LNCaP clone FGC (cell line): ENCODE measurements at regions not wholly inside any gene's neighbourhood (a gene's known extent, or its start where the extent isn't known, plus 50 kb on each side); places are given as distances from the start of the nearest gene placed in this dataset.
"Not testable (repeated sequence)": the region's sequence is repeated elsewhere in the genome, so short reads cannot be mapped to it uniquely, and the experiment has no call there.

Source experiments
- DNase-seq: peaks from one replicate; pipeline ENCODE4 v3.0.0-alpha.2; 2011; ENCODE audit warnings: low read depth
- H3K4me3 ChIP-seq: 2 replicates; pipeline ENCODE4 v1.5.1; 2011; ENCODE audit warnings: mild to moderate bottlenecking, low read depth, low read length, control low read depth
- TF ChIP-seq, protein P1 (sequence below): IDR thresholded peaks from 2 replicates; pipeline ENCODE4 v1.5.1; 2012; ENCODE audit warnings: mild to moderate bottlenecking; ENCODE audit not compliant: control insufficient read depth, insufficient read depth; ENCODE audit errors: extremely low read depth

- TF ChIP-seq, protein P1, sequence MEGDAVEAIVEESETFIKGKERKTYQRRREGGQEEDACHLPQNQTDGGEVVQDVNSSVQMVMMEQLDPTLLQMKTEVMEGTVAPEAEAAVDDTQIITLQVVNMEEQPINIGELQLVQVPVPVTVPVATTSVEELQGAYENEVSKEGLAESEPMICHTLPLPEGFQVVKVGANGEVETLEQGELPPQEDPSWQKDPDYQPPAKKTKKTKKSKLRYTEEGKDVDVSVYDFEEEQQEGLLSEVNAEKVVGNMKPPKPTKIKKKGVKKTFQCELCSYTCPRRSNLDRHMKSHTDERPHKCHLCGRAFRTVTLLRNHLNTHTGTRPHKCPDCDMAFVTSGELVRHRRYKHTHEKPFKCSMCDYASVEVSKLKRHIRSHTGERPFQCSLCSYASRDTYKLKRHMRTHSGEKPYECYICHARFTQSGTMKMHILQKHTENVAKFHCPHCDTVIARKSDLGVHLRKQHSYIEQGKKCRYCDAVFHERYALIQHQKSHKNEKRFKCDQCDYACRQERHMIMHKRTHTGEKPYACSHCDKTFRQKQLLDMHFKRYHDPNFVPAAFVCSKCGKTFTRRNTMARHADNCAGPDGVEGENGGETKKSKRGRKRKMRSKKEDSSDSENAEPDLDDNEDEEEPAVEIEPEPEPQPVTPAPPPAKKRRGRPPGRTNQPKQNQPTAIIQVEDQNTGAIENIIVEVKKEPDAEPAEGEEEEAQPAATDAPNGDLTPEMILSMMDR, result no peak
- no peak for DNase-seq
- H3K4me3 ChIP-seq, result no peak overlapping the region
These were observed 168.5 kb upstream of the ZNF804B start for GRCh38 chr7:88590963-88591362.

DNA sequence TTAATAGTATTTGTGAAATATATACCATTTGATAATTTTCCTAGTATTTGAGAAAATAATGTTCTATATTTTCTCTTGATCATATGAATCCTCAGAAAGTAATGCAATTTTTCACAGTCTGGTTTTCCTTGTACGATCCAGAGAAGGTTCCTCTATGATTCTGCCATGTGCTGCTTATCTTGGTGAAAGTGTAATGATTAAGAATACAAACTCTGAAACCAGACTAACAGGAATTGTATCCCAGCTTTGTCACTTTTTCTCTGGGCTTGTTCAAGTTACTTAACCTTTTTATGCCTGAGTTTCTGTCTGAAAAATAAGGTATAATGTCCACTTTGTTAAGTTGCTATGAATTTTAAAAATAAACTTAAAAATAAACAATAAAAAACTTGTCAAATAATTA, 169.6 kb upstream of the ZNF804B start:
- H3K4me3 ChIP-seq, result no peak overlapping the region
- DNase-seq, result no peak
- TF ChIP-seq, protein P1, result no peak

DNA sequence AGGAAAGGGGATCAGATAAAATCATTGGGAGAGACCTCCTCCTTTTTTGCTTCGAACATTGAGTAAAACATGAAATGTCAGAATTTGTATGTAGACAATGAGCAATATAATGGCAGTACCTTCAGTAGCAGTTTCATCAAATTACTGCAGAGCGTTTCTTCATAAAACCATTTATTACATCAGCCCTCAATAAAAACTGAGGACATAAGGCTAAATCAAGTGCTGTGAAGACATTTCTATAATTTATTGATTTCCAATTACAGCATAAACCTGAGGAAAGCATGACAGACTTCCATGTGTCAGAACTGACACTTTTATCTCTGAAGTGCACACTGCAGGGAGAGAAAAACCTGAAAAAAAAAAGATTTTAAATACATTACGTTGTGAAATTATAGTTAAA, 172.6 kb upstream of the ZNF804B start:
- DNase-seq, result no peak
- TF ChIP-seq, protein P1, result no peak

DNA sequence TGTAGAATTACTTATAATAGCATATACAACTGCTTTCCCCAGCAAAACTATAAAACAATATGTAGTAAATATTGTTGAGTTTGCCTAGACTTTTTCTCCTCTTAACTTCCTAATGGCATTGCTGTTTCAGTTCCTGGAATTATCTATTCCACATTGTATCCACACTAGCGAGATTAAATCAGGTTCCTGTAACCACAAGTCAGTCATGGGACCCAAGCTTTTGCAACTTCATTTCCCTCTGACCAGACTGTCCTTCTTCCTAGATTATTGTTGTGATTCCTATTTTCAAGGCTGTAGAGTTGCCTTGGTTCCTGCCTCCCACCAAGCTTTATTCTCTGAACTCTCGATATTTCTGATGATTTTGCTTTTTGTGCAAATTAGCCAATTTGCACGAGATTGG, 173.3 kb upstream of the ZNF804B start:
- H3K4me3 ChIP-seq, result no peak overlapping the region
- no peak for DNase-seq
- TF ChIP-seq, protein P1, result no peak

More for the DNA sequence above, 172.6 kb upstream of the ZNF804B start:
- no peak overlapping the region for H3K4me3 ChIP-seq

DNA sequence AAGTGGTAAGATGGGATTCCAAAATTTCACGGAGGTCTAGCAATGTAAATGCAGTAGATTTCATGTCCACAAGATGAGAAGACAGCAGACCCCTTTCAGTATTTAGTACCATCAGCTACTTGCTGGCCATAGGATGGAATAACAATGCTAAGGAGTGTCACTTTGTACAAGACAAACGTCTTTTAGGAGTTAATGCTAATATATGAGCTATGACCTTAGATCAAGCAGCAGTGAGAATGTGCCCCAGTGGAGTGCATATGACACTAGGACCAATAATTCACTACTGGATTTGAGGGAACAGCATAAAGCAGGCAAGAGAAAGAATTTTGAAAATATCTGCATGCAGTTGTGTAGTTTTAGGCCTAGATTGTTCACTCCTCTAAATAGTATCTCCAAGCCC, 182.8 kb upstream of the ZNF804B start:
- DNase-seq, result no peak
- H3K4me3 ChIP-seq, result no peak overlapping the region
- TF ChIP-seq, protein P1, result no peak

DNA sequence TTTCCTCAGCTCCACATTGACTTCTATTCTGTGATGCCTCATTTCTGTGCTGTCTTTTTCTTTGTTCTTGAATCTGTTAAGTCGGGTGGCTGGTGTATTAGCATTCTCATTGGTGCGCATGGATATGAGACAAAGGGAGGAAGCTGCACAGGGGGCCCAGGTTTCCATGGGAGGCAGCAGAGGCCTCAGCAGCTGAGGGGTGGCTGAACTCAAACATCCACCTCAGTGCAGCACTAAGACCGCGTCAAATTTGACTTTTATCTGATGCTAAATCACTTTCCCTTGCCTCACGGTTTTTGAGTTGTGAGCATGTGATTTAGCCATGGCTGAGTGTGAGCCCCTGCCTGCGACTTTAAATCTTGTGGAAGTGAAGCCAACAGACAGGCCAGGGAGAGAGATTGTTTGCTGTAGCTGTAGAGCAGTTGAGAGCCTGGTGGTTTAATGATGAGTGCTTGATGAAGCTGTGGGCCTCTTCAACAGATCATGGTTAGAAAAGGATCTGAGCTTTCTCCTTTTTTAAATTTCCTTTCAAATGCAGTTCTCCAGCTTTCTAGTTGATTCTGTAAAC, 193.3 kb upstream of the ZNF804B start:
- no peak overlapping the region for H3K4me3 ChIP-seq
- TF ChIP-seq, protein P1, result no peak

GRCh38 chr7:88565401-88565800, 194.1 kb upstream of the ZNF804B start:
- no peak for DNase-seq
- H3K4me3 ChIP-seq, result no peak overlapping the region
- TF ChIP-seq, protein P1, result no peak

More for the DNA sequence above, 193.3 kb upstream of the ZNF804B start:
- no peak for DNase-seq

DNA sequence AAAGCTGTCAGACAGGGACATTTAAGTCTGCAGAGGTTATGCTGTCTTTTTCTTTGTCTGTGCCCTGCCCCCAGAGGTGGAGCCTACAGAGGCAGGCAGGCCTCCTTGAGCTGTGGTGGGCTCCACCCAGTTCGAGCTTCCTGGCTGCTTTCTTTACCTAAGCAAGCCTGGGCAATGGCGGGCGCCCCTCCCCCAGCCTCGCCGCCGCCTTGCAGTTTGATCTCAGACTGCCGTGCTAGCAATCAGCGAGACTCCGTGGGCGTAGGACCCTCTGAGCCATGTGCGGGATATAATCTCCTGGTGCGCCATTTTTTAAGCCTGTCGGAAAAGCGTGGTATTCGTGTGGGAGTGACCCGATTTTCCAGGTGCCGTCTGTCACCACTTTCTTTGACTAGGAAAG, 203.1 kb upstream of the ZNF804B start:
- not testable (repeated sequence) for DNase-seq, H3K4me3 ChIP-seq

DNA sequence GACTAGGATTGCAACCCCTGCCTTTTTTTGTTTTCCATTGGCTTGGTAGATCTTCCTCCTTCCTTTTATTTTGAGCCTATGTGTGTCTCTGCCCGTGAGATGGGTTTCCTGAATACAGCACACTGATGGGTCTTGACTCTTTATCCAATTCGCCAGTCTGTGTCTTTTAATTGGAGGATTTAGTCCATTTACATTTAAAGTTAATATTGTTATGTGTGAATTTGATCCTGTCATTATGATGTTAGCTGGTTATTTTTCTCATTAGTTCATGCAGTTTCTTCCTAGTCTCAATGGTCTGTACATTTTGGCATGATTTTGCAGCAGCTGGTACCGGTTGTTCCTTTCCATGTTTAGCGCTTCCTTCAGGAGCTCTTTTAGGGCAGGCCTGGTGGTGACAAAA, 204.7 kb upstream of the ZNF804B start:
- DNase-seq, H3K4me3 ChIP-seq: not testable (repeated sequence)
